Liver (tissue), 3 donors: ENCODE measurements at regions not wholly inside any gene's neighbourhood (a gene's known extent, or its start where the extent isn't known, plus 50 kb on each side); places are given as distances from the start of the nearest gene placed in this dataset.

Experiments used
- ATF3 ChIP-seq: IDR thresholded peaks from 2 replicates; pipeline ENCODE4 v1.6.1; 2016; ENCODE audit warnings: antibody characterized with exemption
- CTCF ChIP-seq: fragments of 150-350 bp; IDR thresholded peaks from 2 replicates; pipeline ENCODE4 v1.5.1; 2017; ENCODE audit warnings: improper control_type of control experiment, low read depth, low read length; ENCODE audit not compliant: missing input control
- EGR1 ChIP-seq, 2 donors: IDR thresholded peaks; 2 replicates each; pipeline ENCODE4 v1.6.1; 2016 to 2018; ENCODE audit warnings: antibody characterized with exemption in 2 of 2, low read depth in 2 of 2
- FOXA1 ChIP-seq: IDR thresholded peaks from 2 replicates; pipeline ENCODE4 v1.6.1; 2016; ENCODE audit warnings: antibody characterized with exemption
- GABPA ChIP-seq, 2 donors: IDR thresholded peaks in 1 of 2; conservative IDR thresholded peaks in 1 of 2; 2 replicates each; pipeline ENCODE4 v1.6.1; 2016; ENCODE audit warnings: antibody characterized with exemption in 2 of 2, mild to moderate bottlenecking in 1 of 2, moderate library complexity in 1 of 2
- RAD21 ChIP-seq, 2 donors: IDR thresholded peaks; 2 replicates each; pipeline ENCODE4 v1.6.1; 2016; ENCODE audit warnings: antibody characterized with exemption in 2 of 2, mild to moderate bottlenecking in 2 of 2
- REST ChIP-seq: IDR thresholded peaks from 2 replicates; pipeline ENCODE4 v1.6.1; 2016; ENCODE audit warnings: antibody characterized with exemption, mild to moderate bottlenecking
- RXRA ChIP-seq, 2 donors: IDR thresholded peaks; 2 replicates each; pipeline ENCODE4 v1.6.1; 2017 to 2018; ENCODE audit warnings: antibody characterized with exemption in 2 of 2, mild to moderate bottlenecking in 1 of 2
- SP1 ChIP-seq: IDR thresholded peaks from 2 replicates; pipeline ENCODE4 v1.6.1; 2018; ENCODE audit warnings: antibody characterized with exemption, mild to moderate bottlenecking
- TAF1 ChIP-seq: conservative IDR thresholded peaks from 2 replicates; pipeline ENCODE4 v1.6.1; 2016; ENCODE audit warnings: antibody characterized with exemption, mild to moderate bottlenecking
- YY1 ChIP-seq: IDR thresholded peaks from 2 replicates; pipeline ENCODE4 v1.6.1; 2016; ENCODE audit warnings: antibody characterized with exemption, mild to moderate bottlenecking
- ZBTB33 ChIP-seq: IDR thresholded peaks from 2 replicates; pipeline ENCODE4 v1.6.1; 2016; ENCODE audit warnings: antibody characterized with exemption
- donor health status: healthy.
- donor health status: healthy.

GRCh38 chr5:74477761-74478160 is 162.8 kb downstream of the ENC1 start:
- TF ChIP-seq REST (no peak), CTCF (no peak), TAF1 (no peak), GABPA (IDR thresholded peaks at IDR 0.05 in 1 of 2, conservative IDR thresholded peaks at IDR 0.05 in 1 of 2) (no peak), ZBTB33 (no peak), ATF3 (no peak), RAD21 (IDR thresholded peaks at IDR 0.05) (no peak), FOXA1 (no peak), RXRA (IDR thresholded peaks at IDR 0.05) (no peak), SP1 (no peak), EGR1 (IDR thresholded peaks at IDR 0.05; ENCODE audit: low read depth in 2 of 2) (no peak), YY1 (no peak)
